ENCODE measurements at regions not wholly inside any gene's neighbourhood (a gene's known extent, or its start where the extent isn't known, plus 50 kb on each side); places are given as distances from the start of the nearest gene placed in this dataset.

DNA sequence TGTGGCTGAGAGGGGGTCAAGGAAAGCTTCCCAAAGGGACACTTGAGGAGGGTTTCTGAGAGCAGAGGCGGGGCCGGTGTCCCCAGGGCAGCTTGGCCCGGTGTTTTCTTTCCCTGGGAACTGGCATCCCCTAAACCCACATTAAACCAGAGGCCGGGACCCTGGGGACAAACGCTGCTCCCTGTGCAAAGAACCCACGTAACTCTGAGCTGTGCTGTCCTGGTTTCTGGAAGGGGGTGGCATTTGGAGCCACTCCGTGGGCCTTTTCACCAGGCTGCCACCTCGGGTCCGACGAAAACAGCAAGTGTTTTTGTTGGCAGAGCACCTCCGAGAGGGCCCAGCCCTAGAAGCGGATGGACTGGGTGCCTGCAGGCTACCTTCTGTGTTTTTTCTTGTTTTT lies 100.2 kb upstream of the ANO1 start:
- TF ChIP-seq, protein P1, sequence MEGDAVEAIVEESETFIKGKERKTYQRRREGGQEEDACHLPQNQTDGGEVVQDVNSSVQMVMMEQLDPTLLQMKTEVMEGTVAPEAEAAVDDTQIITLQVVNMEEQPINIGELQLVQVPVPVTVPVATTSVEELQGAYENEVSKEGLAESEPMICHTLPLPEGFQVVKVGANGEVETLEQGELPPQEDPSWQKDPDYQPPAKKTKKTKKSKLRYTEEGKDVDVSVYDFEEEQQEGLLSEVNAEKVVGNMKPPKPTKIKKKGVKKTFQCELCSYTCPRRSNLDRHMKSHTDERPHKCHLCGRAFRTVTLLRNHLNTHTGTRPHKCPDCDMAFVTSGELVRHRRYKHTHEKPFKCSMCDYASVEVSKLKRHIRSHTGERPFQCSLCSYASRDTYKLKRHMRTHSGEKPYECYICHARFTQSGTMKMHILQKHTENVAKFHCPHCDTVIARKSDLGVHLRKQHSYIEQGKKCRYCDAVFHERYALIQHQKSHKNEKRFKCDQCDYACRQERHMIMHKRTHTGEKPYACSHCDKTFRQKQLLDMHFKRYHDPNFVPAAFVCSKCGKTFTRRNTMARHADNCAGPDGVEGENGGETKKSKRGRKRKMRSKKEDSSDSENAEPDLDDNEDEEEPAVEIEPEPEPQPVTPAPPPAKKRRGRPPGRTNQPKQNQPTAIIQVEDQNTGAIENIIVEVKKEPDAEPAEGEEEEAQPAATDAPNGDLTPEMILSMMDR (IDR thresholded peaks at IDR 0.05), result no peak
- TF ChIP-seq POLR2A (IDR thresholded peaks at IDR 0.05), result no peak

Measured in testis (tissue), 2 donors.